ENCODE measurements at regions not wholly inside any gene's neighbourhood (a gene's known extent, or its start where the extent isn't known, plus 50 kb on each side); places are given as distances from the start of the nearest gene placed in this dataset.

- FAIRE-seq, result no peak
- no peak for DNase-seq (ENCODE audit: low read depth)
Measured at GRCh38 chr2:142665241-142665640, 212.2 kb upstream of the KYNU start.

GRCh38 chr2:142650601-142651000 lies 226.9 kb upstream of the KYNU start:
- TF ChIP-seq, protein P1, sequence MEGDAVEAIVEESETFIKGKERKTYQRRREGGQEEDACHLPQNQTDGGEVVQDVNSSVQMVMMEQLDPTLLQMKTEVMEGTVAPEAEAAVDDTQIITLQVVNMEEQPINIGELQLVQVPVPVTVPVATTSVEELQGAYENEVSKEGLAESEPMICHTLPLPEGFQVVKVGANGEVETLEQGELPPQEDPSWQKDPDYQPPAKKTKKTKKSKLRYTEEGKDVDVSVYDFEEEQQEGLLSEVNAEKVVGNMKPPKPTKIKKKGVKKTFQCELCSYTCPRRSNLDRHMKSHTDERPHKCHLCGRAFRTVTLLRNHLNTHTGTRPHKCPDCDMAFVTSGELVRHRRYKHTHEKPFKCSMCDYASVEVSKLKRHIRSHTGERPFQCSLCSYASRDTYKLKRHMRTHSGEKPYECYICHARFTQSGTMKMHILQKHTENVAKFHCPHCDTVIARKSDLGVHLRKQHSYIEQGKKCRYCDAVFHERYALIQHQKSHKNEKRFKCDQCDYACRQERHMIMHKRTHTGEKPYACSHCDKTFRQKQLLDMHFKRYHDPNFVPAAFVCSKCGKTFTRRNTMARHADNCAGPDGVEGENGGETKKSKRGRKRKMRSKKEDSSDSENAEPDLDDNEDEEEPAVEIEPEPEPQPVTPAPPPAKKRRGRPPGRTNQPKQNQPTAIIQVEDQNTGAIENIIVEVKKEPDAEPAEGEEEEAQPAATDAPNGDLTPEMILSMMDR (IDR thresholded peaks at IDR 0.05; ENCODE audit: insufficient read depth, low read length, severe bottlenecking), result no peak
- no peak for FAIRE-seq
- DNase-seq (ENCODE audit: low read depth), result no peak
- Histone ChIP-seq H3K36me3 (ENCODE audit: control insufficient read depth, insufficient read depth, low read length) (no peaks in the 10 kb centered on the region), H3K4me3 (ENCODE audit: low read depth, low read length) (no peak overlapping the region), H3K27me3 (ENCODE audit: control insufficient read depth, insufficient read depth, low read length) (no peaks in the 10 kb centered on the region)

More at GRCh38 chr2:142665241-142665640, 212.2 kb upstream of the KYNU start:
- no peaks in the 10 kb centered on the region for H3K27me3 ChIP-seq (ENCODE audit: control insufficient read depth, insufficient read depth, low read length)
- H3K4me3 ChIP-seq (ENCODE audit: low read depth, low read length), result no peak overlapping the region
- TF ChIP-seq, protein P1 (IDR thresholded peaks at IDR 0.05; ENCODE audit: insufficient read depth, low read length, severe bottlenecking), result no peak
- H3K36me3 ChIP-seq (ENCODE audit: control insufficient read depth, insufficient read depth, low read length), result no peaks in the 10 kb centered on the region

- H3K4me3 ChIP-seq (ENCODE audit: low read depth, low read length), result no peak overlapping the region
- no peak for FAIRE-seq
- H3K27me3 ChIP-seq (ENCODE audit: control insufficient read depth, insufficient read depth, low read length), result no peaks in the 10 kb centered on the region
- DNase-seq (ENCODE audit: low read depth), result no peak
- no peaks in the 10 kb centered on the region for H3K36me3 ChIP-seq (ENCODE audit: control insufficient read depth, insufficient read depth, low read length)
- TF ChIP-seq, protein P1 (IDR thresholded peaks at IDR 0.05; ENCODE audit: insufficient read depth, low read length, severe bottlenecking), result no peak
Measured at GRCh38 chr2:142649581-142649980, 227.9 kb upstream of the KYNU start.

GRCh38 chr2:142642650-142643049 lies 234.8 kb upstream of the KYNU start:
- TF ChIP-seq, protein P1 (IDR thresholded peaks at IDR 0.05; ENCODE audit: insufficient read depth, low read length, severe bottlenecking), result no peak
- Histone ChIP-seq H3K36me3 (ENCODE audit: control insufficient read depth, insufficient read depth, low read length) (no peaks in the 10 kb centered on the region), H3K4me3 (ENCODE audit: low read depth, low read length) (no peak overlapping the region), H3K27me3 (ENCODE audit: control insufficient read depth, insufficient read depth, low read length) (no peaks in the 10 kb centered on the region)
- FAIRE-seq, result no peak
- DNase-seq (ENCODE audit: low read depth), result peak; percentile 17

DNA sequence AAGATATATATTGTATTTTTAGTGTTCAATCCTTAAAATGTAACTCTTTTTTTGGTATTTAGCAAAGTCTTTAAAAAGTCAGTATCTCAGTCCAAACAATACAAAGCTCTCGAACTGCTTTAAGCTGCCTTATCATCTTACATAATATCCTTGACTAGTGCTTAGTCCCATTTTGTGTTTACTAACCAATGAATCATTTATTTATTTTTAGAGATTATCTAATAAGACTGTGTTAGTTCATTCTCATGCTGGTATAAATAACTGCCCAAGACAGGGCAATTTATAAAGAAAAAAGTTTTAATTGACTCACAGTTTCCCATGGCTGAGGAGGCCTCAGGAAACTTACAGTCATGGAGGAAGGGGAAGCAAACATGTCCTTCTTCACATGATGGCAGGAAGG lies 248.3 kb upstream of the KYNU start:
- TF ChIP-seq, protein P1 (IDR thresholded peaks at IDR 0.05; ENCODE audit: insufficient read depth, low read length, severe bottlenecking), result no peak
- peak; percentile 72 for DNase-seq (ENCODE audit: low read depth)
- Histone ChIP-seq H3K4me3 (ENCODE audit: low read depth, low read length) (no peak overlapping the region), H3K36me3 (ENCODE audit: control insufficient read depth, insufficient read depth, low read length) (no peaks in the 10 kb centered on the region), H3K27me3 (ENCODE audit: control insufficient read depth, insufficient read depth, low read length) (no peaks in the 10 kb centered on the region)
- no peak for FAIRE-seq

DNA sequence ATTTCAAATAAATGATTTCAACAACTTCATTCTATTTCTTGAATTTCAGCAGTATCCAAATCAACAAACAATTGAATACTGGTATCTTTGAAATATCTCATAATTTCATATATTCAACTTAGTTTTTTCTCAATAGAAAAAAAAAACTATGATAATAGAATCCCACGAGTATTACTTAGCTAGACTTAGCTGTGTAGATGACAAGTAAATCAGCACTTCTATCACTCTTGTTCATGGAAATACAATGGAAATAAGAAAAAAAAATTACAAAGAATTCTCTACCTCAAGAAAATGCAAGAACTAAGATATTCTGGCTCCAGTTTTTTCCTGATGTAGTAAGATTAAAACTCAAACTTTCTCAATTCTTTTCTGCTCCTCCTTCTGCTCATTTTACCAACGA lies 256.2 kb upstream of the KYNU start:
- no peaks in the 10 kb centered on the region for H3K27me3 ChIP-seq (ENCODE audit: control insufficient read depth, insufficient read depth, low read length)
- TF ChIP-seq, protein P1 (IDR thresholded peaks at IDR 0.05; ENCODE audit: insufficient read depth, low read length, severe bottlenecking), result no peak
- H3K36me3 ChIP-seq (ENCODE audit: control insufficient read depth, insufficient read depth, low read length), result no peaks in the 10 kb centered on the region
- FAIRE-seq (no peak), DNase-seq (ENCODE audit: low read depth) (no peak)
- H3K4me3 ChIP-seq (ENCODE audit: low read depth, low read length), result no peak overlapping the region

Data from bronchial epithelial cell (primary cell).